Lower leg skin (tissue), 4 donors: ENCODE measurements at regions not wholly inside any gene's neighbourhood (a gene's known extent, or its start where the extent isn't known, plus 50 kb on each side); places are given as distances from the start of the nearest gene placed in this dataset.

Experiments
- DNase-seq, 2 donors: peaks; one replicate each; pipeline ENCODE4 v3.0.0-alpha.2; 2019; ENCODE audit warnings: low spot score in 2 of 2
- H3K4me3 ChIP-seq: fragments of 200-600 bp; sonication (generic); 2 replicates; pipeline ENCODE4 v1.5.1; 2017; ENCODE audit warnings: mild to moderate bottlenecking, low read depth; ENCODE audit not compliant: poor library complexity, severe bottlenecking
- CTCF ChIP-seq, 3 donors: fragments of 450-650 bp; IDR thresholded peaks; one replicate each; pipeline ENCODE4 v1.5.1; 2016; ENCODE audit warnings: antibody characterized with exemption in 3 of 3, mild to moderate bottlenecking in 3 of 3, moderate library complexity in 2 of 3
- POLR2A ChIP-seq, 2 donors: fragments of 450-650 bp; IDR thresholded peaks; one replicate each; pipeline ENCODE4 v1.6.1; 2016 to 2017; ENCODE audit warnings: antibody characterized with exemption in 2 of 2, mild to moderate bottlenecking in 1 of 2, moderate library complexity in 1 of 2
- WGBS, 2 donors: methylation state at CpG; one replicate each; pipeline ENCODE4 v1.1.5; 2018; 5-methylcytosine and 5-hydroxymethylcytosine counted together
- intact Hi-C: fragments of 100-400 bp; cut with DNase I; formaldehyde crosslinking; loops from one replicate; pipeline ENCODE4 v1.15.0; 2023; ENCODE audit warnings: low total_unique reads

DNA sequence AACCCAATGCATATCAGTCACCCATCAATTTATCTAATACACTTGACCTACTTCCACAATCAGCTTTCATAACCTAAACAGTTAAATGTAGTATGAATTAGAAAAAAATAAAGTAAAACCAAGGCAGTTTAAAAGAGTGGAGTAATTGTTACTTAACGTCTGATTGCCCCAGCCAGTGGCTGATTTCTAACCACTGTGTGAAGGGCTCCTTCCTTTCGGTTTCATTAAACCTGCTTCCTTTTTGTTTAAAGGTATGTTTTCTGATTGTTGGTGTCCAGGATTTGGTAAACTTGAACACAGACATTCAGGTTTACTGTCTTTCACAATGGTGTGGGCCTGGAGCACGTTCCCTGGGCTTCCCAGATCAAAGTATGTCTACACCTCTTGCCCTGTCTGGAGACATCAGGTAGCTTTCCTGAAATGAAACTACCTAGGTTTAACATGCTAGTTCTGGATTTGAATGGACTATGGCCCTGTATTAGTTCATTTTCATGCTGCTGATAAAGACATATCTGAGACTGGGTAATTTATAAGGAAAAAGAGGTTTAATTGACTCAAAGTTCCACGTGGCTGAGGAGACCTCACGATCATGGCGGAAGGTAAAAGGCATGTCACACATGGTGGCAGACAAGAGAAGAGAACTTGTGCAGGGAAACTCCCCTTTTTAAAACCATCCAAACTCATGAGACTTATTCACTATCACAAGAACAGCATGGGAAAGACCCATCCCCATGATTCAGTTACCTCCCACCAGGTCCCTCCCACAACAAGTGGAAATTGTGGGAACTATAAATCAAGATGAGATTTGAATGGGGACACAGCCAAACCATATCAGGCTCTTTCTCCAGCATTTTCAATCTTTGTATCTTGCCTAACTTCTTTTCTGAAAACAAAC lies 605.2 kb upstream of the ID2 start:
- H3K4me3 ChIP-seq, result no peak overlapping the region
- no peak for TF ChIP-seq POLR2A (IDR thresholded peaks at IDR 0.05)
- 68 to 80% methylated on average over 6 of the region's 6 CpGs for WGBS, 2 donors
- DNase-seq, result no peak
- intact Hi-C loops, result no loop called here

DNA sequence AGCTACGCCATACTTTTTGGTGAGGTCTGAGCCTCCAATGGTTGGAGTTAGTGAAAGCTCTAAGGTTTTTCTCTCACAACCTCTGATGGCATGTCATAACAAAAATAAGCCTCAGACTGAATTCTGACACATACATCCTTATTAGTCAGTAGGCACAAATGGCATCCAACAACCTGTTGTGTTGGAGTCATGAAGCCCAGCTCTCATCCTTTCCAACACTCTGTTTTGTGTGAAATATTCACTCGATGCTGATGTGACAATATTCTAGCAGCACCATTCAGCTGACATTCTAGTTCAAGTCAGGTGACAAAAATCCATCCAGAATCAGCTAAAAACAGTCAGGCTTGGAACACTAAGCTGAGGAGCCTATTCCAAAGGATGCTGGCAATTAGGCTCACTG lies 603.2 kb upstream of the ID2 start:
- TF ChIP-seq POLR2A (IDR thresholded peaks at IDR 0.05) (no peak), CTCF (IDR thresholded peaks at IDR 0.05) (no peak)
- intact Hi-C loops, result no loop called here
- 87 to 92% methylated on average over 2 of the region's 2 CpGs for WGBS, 2 donors
- DNase-seq, result no peak
- H3K4me3 ChIP-seq, result no peak overlapping the region

DNA sequence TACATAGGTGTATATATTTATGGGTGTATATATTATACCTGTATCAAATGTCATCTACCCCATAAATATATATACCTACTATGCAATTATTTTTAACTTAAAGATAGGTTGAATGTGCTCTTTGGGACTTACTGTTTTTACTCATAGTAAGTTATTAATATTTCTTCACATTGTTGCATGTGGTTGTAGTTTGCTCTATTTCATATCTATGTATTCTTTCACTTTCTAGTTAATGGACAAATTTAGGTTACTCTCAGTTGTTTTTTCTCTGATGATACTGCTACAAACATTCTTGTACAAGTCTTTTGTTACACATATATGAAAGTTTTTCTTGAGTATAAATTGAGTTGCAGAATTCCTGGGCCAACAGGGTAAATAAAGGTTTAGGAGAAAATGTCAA lies 601.8 kb upstream of the ID2 start:
- TF ChIP-seq CTCF (IDR thresholded peaks at IDR 0.05) (no peak), POLR2A (IDR thresholded peaks at IDR 0.05) (no peak)
- intact Hi-C loops, result no loop called here
- DNase-seq, result no peak
- H3K4me3 ChIP-seq, result no peak overlapping the region

DNA sequence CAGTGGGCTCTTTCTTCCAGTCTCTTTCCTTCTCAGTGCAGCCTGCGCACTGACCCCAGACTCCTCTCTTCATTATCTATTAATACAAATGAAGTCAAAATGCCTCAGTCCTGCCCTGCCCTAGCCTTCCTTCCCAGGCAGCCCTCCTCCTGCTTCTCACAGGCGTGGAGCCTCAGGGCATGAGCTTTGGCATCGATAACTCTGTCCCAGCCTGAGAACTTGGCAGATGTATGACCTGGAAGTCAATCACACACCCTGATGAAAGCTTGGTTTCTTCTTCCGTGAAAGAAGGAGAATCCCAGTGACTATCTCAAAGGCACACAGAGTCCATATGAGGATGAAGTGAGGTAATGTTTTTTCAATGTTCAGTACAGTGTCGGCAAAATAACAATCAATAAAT lies 600.7 kb upstream of the ID2 start:
- intact Hi-C loops, result no loop called here
- no peak overlapping the region for H3K4me3 ChIP-seq
- DNase-seq, result no peak
- no peak for TF ChIP-seq POLR2A (IDR thresholded peaks at IDR 0.05)
- WGBS, 2 donors, result 49 to 62% methylated on average over 5 of the region's 5 CpGs

GRCh38 chr2:8082840-8083239 lies 599.0 kb upstream of the ID2 start:
- no peak overlapping the region for H3K4me3 ChIP-seq
- TF ChIP-seq POLR2A (IDR thresholded peaks at IDR 0.05) (no peak), CTCF (IDR thresholded peaks at IDR 0.05) (no peak)
- 90 to 93% methylated on average over 4 of the region's 4 CpGs for WGBS, 2 donors
- intact Hi-C loops, result no loop called here
- DNase-seq, result no peak

GRCh38 chr2:8086357-8086756 lies 595.5 kb upstream of the ID2 start:
- no peak overlapping the region for H3K4me3 ChIP-seq
- intact Hi-C loops, result no loop called here
- DNase-seq, result no peak
- TF ChIP-seq POLR2A (IDR thresholded peaks at IDR 0.05) (no peak), CTCF (IDR thresholded peaks at IDR 0.05) (no peak)
- 88 to 90% methylated on average over 2 of the region's 2 CpGs for WGBS, 2 donors
